Peyer's patch (tissue), 4 donors: ENCODE measurements at regions not wholly inside any gene's neighbourhood (a gene's known extent, or its start where the extent isn't known, plus 50 kb on each side); places are given as distances from the start of the nearest gene placed in this dataset.

Experiments
- POLR2A ChIP-seq, 2 donors: fragments of 450-650 bp; IDR thresholded peaks; one replicate each; pipeline ENCODE4 v1.5.1; 2017; ENCODE audit warnings: antibody characterized with exemption in 2 of 2, mild to moderate bottlenecking in 2 of 2, moderate library complexity in 2 of 2
- TF ChIP-seq, protein P1 (sequence below), 6 experiments: fragments of 450-650 bp in 4 of 6; fragments of 200-600 bp in 2 of 6; sonication (generic) in 1 of 6; IDR thresholded peaks; one replicate each; pipeline ENCODE4 v1.5.1; 2017 to 2019; ENCODE audit warnings: antibody characterized with exemption in 6 of 6, mild to moderate bottlenecking in 3 of 6, moderate library complexity in 1 of 6

DNA sequence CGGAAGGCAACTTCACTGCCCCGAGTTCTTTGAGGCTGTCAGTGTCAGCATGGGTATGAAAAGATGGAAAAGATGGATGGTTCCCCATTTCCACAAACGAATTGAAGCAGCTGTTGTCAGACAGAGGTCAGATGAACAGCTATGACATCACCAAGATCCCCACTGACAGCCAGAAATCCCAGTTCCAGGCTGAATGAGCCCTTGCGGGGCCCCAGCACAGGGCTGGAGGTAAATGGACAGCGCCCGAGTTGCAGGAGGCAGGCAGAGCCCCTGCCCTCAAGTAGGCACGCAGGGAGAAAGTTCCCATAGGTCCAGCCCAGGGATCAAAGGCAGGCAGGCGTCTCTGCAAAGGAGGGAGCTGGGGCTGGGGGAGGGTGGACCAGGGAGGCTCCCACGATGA is 169.5 kb upstream of the AGAP1 start:
- TF ChIP-seq, protein P1, sequence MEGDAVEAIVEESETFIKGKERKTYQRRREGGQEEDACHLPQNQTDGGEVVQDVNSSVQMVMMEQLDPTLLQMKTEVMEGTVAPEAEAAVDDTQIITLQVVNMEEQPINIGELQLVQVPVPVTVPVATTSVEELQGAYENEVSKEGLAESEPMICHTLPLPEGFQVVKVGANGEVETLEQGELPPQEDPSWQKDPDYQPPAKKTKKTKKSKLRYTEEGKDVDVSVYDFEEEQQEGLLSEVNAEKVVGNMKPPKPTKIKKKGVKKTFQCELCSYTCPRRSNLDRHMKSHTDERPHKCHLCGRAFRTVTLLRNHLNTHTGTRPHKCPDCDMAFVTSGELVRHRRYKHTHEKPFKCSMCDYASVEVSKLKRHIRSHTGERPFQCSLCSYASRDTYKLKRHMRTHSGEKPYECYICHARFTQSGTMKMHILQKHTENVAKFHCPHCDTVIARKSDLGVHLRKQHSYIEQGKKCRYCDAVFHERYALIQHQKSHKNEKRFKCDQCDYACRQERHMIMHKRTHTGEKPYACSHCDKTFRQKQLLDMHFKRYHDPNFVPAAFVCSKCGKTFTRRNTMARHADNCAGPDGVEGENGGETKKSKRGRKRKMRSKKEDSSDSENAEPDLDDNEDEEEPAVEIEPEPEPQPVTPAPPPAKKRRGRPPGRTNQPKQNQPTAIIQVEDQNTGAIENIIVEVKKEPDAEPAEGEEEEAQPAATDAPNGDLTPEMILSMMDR (IDR thresholded peaks at IDR 0.05) = no peak
- no peak for TF ChIP-seq POLR2A (IDR thresholded peaks at IDR 0.05)
